Mesenchymal stem cell (in vitro differentiated cells and primary cell): ENCODE measurements at regions not wholly inside any gene's neighbourhood (a gene's known extent, or its start where the extent isn't known, plus 50 kb on each side); places are given as distances from the start of the nearest gene placed in this dataset.

Experiments used
- DNase-seq: peaks from one replicate; pipeline ENCODE4 v3.0.0-alpha.2; 2013
- H2AFZ ChIP-seq: one replicate; pipeline ENCODE4 v1.6.1; 2013; ENCODE audit warnings: low read depth, mild to moderate bottlenecking, control low read depth, inconsistent platforms, low read length, moderate library complexity
- H2AK5ac ChIP-seq: 2 replicates; pipeline ENCODE4 v1.6.1; 2013; ENCODE audit warnings: low read length, moderate library complexity, mild to moderate bottlenecking, inconsistent platforms; ENCODE audit not compliant: severe bottlenecking
- H2BK120ac ChIP-seq: one replicate; pipeline ENCODE4 v1.6.1; 2013; ENCODE audit warnings: low read depth, mild to moderate bottlenecking, inconsistent platforms, low read length, moderate library complexity
- H2BK12ac ChIP-seq, 2 experiments: one replicate each; pipeline ENCODE4 v1.6.1; 2013; ENCODE audit warnings: inconsistent platforms in 2 of 2, low read length in 2 of 2, mild to moderate bottlenecking in 2 of 2, moderate library complexity in 2 of 2, control low read depth in 1 of 2
- H2BK15ac ChIP-seq: one replicate; pipeline ENCODE4 v1.6.1; 2013; ENCODE audit warnings: mild to moderate bottlenecking, low read depth, inconsistent platforms; ENCODE audit not compliant: poor library complexity, severe bottlenecking
- H2BK5ac ChIP-seq: 2 replicates; pipeline ENCODE4 v1.6.1; 2013; ENCODE audit warnings: low read depth, mild to moderate bottlenecking, low read length, control low read depth, inconsistent platforms; ENCODE audit not compliant: poor library complexity, severe bottlenecking
- H3K14ac ChIP-seq, 2 experiments: one replicate each; pipeline ENCODE4 v1.6.1; 2013; ENCODE audit warnings: inconsistent platforms in 2 of 2, low read length in 2 of 2, control low read depth in 1 of 2, mild to moderate bottlenecking in 1 of 2, moderate library complexity in 1 of 2
- H3K18ac ChIP-seq, 2 experiments: one replicate each; pipeline ENCODE4 v1.6.1; 2013; ENCODE audit warnings: inconsistent platforms in 2 of 2, low read length in 2 of 2, control low read depth in 1 of 2, low read depth in 1 of 2, mild to moderate bottlenecking in 1 of 2
- H3K23ac ChIP-seq, 2 experiments: one replicate each; pipeline ENCODE4 v1.6.1; 2013; ENCODE audit warnings: inconsistent platforms in 2 of 2, low read length in 2 of 2, mild to moderate bottlenecking in 2 of 2, moderate library complexity in 2 of 2, control low read depth in 1 of 2
- H3K27ac ChIP-seq: 2 replicates; pipeline ENCODE4 v1.5.1; 2013; ENCODE audit warnings: mild to moderate bottlenecking, moderate library complexity, low read length, control low read depth, inconsistent platforms; ENCODE audit not compliant: poor library complexity, severe bottlenecking
- H3K27me3 ChIP-seq, 2 experiments: 2 replicates each; pipeline versions ENCODE4 v1.6.1 to v1.7.0; 2013; ENCODE audit warnings: low read length in 2 of 2, mild to moderate bottlenecking in 2 of 2, moderate library complexity in 2 of 2, control low read depth in 1 of 2, inconsistent platforms in 1 of 2; ENCODE audit not compliant: control insufficient read depth in 1 of 2, insufficient read depth in 1 of 2
- H3K36me3 ChIP-seq, 2 experiments: 2 replicates each; pipeline versions ENCODE4 v1.6.1 to v1.7.0; 2013; ENCODE audit warnings: low read length in 2 of 2, control low read depth in 1 of 2, inconsistent platforms in 1 of 2, low read depth in 1 of 2, mild to moderate bottlenecking in 1 of 2; ENCODE audit not compliant: insufficient read depth in 2 of 2, control insufficient read depth in 1 of 2
- H3K4ac ChIP-seq, 2 experiments: one replicate each; pipeline ENCODE4 v1.6.1; 2013; ENCODE audit warnings: inconsistent platforms in 2 of 2, low read length in 2 of 2, mild to moderate bottlenecking in 2 of 2, moderate library complexity in 2 of 2, control low read depth in 1 of 2, low read depth in 1 of 2
- H3K4me1 ChIP-seq: 2 replicates; pipeline ENCODE4 v1.6.1; 2013; ENCODE audit warnings: low read depth, low read length, control low read depth; ENCODE audit not compliant: control insufficient read depth, insufficient read depth
- H3K4me2 ChIP-seq: 2 replicates; pipeline ENCODE4 v1.6.1; 2013; ENCODE audit warnings: low read length, mild to moderate bottlenecking, inconsistent platforms; ENCODE audit not compliant: poor library complexity, severe bottlenecking
- H3K4me3 ChIP-seq, 2 experiments: 2 replicates each; pipeline versions ENCODE4 v1.5.1 to v1.7.0; 2013; ENCODE audit warnings: low read length in 2 of 2, mild to moderate bottlenecking in 2 of 2, control low read depth in 1 of 2, low read depth in 1 of 2; ENCODE audit not compliant: insufficient read depth in 1 of 2
- H3K79me1 ChIP-seq: replicated peaks from 2 replicates; pipeline ENCODE4 v1.6.1; 2013; ENCODE audit warnings: mild to moderate bottlenecking, control low read depth, low read length, inconsistent platforms; ENCODE audit not compliant: poor library complexity, severe bottlenecking
- H3K9ac ChIP-seq: 2 replicates; pipeline ENCODE4 v1.7.0; 2013; ENCODE audit warnings: mild to moderate bottlenecking, low read length, moderate library complexity
- H3K9me3 ChIP-seq: 2 replicates; pipeline ENCODE4 v1.7.0; 2013; ENCODE audit warnings: mild to moderate bottlenecking, low read length; ENCODE audit not compliant: control insufficient read depth
- H4K8ac ChIP-seq: one replicate; pipeline ENCODE4 v1.6.1; 2013; ENCODE audit warnings: inconsistent platforms, mild to moderate bottlenecking, low read length, moderate library complexity
- H4K91ac ChIP-seq: one replicate; pipeline ENCODE4 v1.6.1; 2013; ENCODE audit warnings: mild to moderate bottlenecking, low read length, inconsistent platforms
- WGBS: methylation state at CpG from one replicate; pipeline ENCODE4 v1.1.7; 2013; ENCODE audit warnings: mixed read lengths; 5-methylcytosine and 5-hydroxymethylcytosine counted together

DNA sequence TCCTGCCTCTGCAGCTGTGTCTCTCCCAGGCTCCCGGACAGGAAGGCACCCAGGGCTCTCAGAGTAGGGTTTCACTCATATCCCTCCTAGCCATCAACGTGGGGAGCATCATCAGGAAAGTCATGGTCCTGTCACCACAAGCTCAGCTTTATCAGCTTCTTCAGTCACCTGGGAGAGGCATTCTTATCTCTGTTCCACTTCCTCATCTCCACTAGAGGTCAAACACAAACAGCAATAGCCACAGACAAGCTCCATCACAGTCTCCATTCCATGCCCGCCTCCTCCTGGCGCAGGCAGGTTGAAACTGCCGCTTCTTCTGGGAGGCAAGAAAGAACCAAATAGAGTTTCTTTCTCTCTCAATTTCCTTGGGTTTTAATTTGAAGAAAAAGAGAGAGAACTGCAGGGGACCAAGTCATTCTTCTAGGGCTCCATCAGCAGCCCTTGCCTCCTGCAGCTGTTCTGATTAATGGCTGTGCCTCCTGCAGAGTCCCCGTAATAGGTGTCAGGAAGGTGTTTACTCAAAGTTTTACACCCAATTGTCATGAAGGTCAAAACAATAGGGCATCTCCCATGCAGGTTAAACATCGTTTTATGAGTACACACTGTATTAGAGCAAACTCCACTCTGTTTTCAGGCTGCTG, 377.9 kb downstream of the TMEM182 start:
- Histone ChIP-seq H3K4me3 (no peak overlapping the region), H4K8ac (no peak overlapping the region), H3K4me2 (no peak overlapping the region), H2BK5ac (no peak overlapping the region), H3K4ac (no peak overlapping the region), H3K27ac (no peak overlapping the region), H2AK5ac (no peak overlapping the region), H2AFZ (no peak overlapping the region), H3K9ac (no peak overlapping the region), H2BK12ac (no peak overlapping the region), H3K27me3 (no peaks in the 10 kb centered on the region), H3K14ac (no peak overlapping the region), H3K23ac (no peak overlapping the region), H3K18ac (no peak overlapping the region), H3K79me1 (no peaks in the 10 kb centered on the region), H3K4me1 (no peaks in the 10 kb centered on the region), H3K36me3 (no peaks in the 10 kb centered on the region), H4K91ac (no peak overlapping the region), H3K9me3 (peaks cover 7% of the 10 kb centered on the region), H2BK120ac (no peak overlapping the region), H2BK15ac (no peak overlapping the region)
- 41% methylated on average over 7 of the region's 7 CpGs for WGBS
- no peak for DNase-seq

GRCh38 chr2:103144837-103145236, 383.0 kb downstream of the TMEM182 start:
- H3K4me3 ChIP-seq, result no peak overlapping the region
- no peaks in the 10 kb centered on the region for H3K4me1 ChIP-seq
- no peaks in the 10 kb centered on the region for H3K27me3 ChIP-seq
- H2BK15ac ChIP-seq, result no peak overlapping the region
- no peak overlapping the region for H3K23ac ChIP-seq
- no peak overlapping the region for H3K18ac ChIP-seq
- no peak overlapping the region for H3K4ac ChIP-seq
- H2BK5ac ChIP-seq, result no peak overlapping the region
- H3K36me3 ChIP-seq, result no peaks in the 10 kb centered on the region
- no peak overlapping the region for H3K9ac ChIP-seq
- no peak overlapping the region for H4K8ac ChIP-seq
- H3K14ac ChIP-seq, result no peak overlapping the region
- no peak overlapping the region for H2BK12ac ChIP-seq
- no peak overlapping the region for H3K4me2 ChIP-seq
- H3K9me3 ChIP-seq, result no peaks in the 10 kb centered on the region
- H3K27ac ChIP-seq, result no peak overlapping the region
- no peak overlapping the region for H2AK5ac ChIP-seq
- H3K79me1 ChIP-seq, result no peaks in the 10 kb centered on the region
- no peak overlapping the region for H4K91ac ChIP-seq
- no peak overlapping the region for H2BK120ac ChIP-seq
- WGBS, result 0% methylated on average over 1 of the region's 1 CpG
- H2AFZ ChIP-seq, result no peak overlapping the region
- no peak for DNase-seq

DNA sequence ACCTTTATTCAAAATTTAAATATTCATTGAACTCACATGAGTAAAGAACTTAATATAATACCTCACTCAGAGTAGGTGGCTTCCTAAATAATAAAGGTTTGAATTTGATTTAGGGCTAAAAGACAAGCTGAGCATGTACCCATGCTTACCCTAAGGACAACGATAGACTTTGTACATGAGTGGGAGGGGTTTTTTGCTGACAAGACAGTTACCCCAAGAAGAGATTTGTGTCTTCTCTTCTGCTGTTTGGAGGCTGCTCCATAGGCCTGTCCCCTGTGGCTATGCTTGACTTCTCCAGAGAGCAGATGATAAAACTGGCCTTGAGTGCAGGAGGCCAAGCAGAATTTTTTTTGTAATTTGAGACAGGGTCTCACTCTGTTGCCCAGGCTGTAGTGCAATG, 383.9 kb downstream of the TMEM182 start:
- Histone ChIP-seq H3K9me3 (no peaks in the 10 kb centered on the region), H3K14ac (no peak overlapping the region), H2BK5ac (no peak overlapping the region), H4K91ac (no peak overlapping the region), H2BK15ac (no peak overlapping the region), H2BK120ac (no peak overlapping the region), H3K18ac (no peak overlapping the region), H3K9ac (no peak overlapping the region), H3K4me1 (no peaks in the 10 kb centered on the region), H2AK5ac (no peak overlapping the region), H4K8ac (no peak overlapping the region), H3K79me1 (no peaks in the 10 kb centered on the region), H3K4ac (no peak overlapping the region), H3K27me3 (no peaks in the 10 kb centered on the region), H2BK12ac (no peak overlapping the region), H3K4me3 (no peak overlapping the region), H3K4me2 (no peak overlapping the region), H2AFZ (no peak overlapping the region), H3K36me3 (no peaks in the 10 kb centered on the region), H3K23ac (no peak overlapping the region), H3K27ac (no peak overlapping the region)
- DNase-seq, result no peak
- WGBS, result 81% methylated on average over 1 of the region's 1 CpG

- Histone ChIP-seq H3K36me3 (no peaks in the 10 kb centered on the region), H3K4me1 (no peaks in the 10 kb centered on the region), H2BK15ac (no peak overlapping the region), H3K23ac (no peak overlapping the region), H2BK5ac (no peak overlapping the region), H3K9me3 (no peaks in the 10 kb centered on the region), H3K79me1 (no peaks in the 10 kb centered on the region), H3K9ac (no peak overlapping the region), H3K27me3 (no peaks in the 10 kb centered on the region), H2AFZ (no peak overlapping the region), H4K8ac (no peak overlapping the region), H4K91ac (no peak overlapping the region), H2AK5ac (no peak overlapping the region), H3K4ac (no peak overlapping the region), H3K14ac (no peak overlapping the region), H3K4me2 (no peak overlapping the region), H2BK12ac (no peak overlapping the region), H2BK120ac (no peak overlapping the region), H3K18ac (no peak overlapping the region), H3K27ac (no peak overlapping the region), H3K4me3 (no peak overlapping the region)
- WGBS, result 85% methylated on average over 3 of the region's 3 CpGs
- no peak for DNase-seq
These were observed 389.2 kb downstream of the TMEM182 start for GRCh38 chr2:103151046-103151445.
